T-helper 9 cell (primary cell): ENCODE measurements at regions not wholly inside any gene's neighbourhood (a gene's known extent, or its start where the extent isn't known, plus 50 kb on each side); places are given as distances from the start of the nearest gene placed in this dataset.
"Not testable (repeated sequence)": the region's sequence is repeated elsewhere in the genome, so short reads cannot be mapped to it uniquely, and the experiment has no call there.

ENCODE experiments used
- DNase-seq: peaks from one replicate; pipeline ENCODE4 v3.0.0-alpha.2; 2020

DNA sequence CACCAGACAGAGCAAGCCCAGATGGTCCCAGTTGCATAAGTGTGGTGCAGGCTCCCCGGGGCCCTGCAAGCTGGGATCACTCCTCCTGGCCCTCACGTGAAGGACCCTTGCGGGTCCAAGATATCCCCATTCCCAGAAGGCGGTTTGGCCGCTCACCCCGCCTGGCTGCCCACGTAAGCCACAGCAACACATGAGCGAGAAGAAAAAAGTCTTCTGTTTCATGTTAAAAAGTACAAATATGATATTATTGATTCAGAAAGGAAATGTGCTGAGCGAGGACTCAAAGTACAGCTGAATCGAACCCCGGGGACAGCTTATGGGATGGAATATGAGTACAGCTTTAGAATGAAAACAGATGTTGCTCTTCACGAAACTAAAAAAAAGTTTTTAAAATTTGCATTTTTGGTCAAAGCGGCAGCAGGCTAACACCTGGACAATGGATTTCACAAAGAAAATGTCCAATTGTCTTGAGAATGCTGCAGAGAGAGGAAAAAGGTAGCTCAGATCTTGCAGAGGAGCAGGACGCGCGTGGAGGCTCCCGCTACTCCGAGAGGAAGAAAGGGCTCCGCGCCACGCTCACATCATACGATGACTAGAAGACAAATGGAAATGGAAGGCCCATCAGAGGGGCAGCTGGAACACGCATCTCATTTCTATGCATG is 427.6 kb downstream of the IRX1 start:
- DNase-seq: no peak

DNA sequence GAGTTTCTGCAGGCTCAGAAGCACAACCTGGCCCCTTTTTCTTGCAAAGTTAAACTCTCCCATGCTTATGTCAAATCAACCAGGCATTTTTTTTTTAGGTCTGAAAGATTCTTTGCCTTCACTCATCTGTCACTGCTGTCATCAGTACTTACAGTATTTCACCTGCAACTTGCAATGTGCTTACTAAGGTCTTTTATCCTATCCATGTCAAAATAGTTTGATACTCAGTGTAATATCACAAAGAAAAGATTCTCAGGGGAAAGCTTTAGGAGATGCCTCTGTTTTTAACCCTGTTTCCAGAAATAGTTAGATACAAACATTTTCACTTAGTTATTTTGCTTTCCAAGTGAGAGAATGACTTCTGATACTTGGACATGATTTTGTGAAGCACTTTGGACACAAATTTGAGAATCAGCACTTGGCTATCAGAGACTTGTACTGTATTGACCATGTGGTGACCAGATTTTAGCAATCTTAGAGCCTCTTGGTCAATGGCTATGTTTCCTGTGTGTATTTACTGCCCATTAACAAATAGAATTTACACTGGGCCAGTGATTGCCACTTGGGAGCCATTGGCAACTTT is 428.2 kb downstream of the IRX1 start:
- DNase-seq: no peak

GRCh38 chr5:4027088-4027734 is 431.6 kb downstream of the IRX1 start:
- no peak for DNase-seq

DNA sequence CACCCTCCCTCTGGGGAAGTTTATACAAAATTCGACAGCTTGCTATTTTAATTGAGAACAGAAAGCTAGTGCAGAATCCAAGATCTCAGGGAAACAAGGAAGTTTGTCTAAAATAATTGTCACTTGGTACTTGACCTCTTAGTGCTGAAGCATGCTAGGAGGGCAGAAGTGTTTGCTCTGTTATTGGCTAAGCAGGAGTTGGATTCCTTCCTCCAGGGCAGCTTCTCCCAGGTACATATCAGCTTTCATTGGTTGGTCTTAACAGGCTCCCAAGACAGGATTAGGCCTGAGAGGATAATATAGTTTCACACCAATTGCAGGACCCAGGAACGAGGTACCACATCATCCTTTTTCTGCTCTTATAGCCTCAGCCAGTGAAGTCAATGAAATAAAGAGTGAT is 432.8 kb downstream of the IRX1 start:
- DNase-seq: no peak

DNA sequence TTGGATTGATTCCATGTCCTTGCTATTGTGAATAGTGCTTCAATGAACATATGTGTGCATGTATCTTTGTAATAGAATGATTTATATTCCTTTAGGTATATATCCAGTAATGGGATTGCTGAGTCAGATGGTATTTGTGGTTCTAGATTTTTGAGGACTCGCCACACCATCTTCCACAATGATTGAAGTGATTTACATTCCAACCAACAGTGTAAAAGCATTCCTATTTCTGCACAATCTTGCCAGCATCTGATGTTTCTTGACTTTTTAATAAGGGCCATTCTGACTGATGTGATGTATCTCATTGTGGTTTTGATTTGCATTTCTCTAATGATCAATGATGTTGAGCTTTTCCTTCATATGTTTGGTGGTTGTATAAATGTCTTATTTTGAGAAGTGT is 437.9 kb downstream of the IRX1 start:
- not testable (repeated sequence) for DNase-seq

- no peak for DNase-seq
Observed at GRCh38 chr5:4036861-4037260, 441.2 kb downstream of the IRX1 start.

DNA sequence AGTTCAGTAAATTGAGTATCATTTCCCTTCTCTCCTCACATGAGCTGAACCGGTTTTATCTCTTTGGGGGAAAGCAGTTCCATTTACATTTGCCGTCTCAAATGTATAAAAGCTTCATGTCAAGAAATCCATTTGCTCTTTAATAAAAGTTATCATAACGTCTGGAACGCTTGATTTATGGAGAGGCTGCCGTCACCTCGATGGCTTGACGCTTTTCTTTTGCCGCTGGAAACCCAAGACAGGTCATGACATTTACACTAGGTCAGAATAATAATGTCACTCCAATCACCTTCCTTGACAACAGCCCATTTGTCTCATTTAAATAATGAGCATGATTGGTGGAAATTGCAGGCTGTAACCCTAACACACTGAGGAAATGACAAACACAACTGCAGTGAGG is 443.4 kb downstream of the IRX1 start:
- DNase-seq: no peak

DNA sequence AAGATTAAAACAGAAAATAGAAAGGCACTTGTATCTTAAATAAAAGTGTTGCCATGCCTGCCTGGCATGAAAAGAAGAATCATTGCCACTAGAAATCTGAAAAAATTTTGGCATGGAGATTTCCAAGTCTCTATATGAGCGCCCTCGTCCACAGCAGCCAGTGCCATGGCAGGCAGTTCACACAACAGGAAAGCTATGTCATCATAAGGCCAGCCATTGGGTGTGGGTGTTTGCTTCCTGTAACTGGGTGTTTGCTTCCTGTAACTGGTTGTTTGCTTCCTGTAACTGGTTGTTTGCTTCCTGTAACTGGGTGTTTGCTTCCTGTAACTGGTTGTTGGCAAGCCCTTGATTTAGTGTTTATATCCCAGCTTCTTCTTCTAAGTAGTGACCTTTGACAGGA is 446.7 kb downstream of the IRX1 start:
- no peak for DNase-seq

DNA sequence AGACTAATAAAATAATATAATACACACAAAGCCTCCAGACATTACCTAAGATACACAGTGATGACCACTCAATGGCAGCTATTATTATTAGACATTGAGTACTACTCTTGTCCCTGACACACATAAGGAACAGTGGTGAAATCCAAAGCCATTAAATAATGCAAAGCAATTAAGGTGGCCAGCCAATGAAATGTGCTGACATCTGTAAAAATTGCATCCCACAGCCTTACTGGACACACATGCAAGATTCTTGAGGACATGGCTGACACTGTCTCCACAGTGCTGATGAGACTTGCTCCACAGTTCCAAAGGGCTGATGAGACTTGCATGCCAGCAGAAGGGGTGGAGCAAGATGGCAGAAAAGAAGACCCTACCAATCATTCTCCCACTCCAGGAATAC is 447.5 kb downstream of the IRX1 start:
- no peak for DNase-seq

GRCh38 chr5:4044881-4045280 is 449.2 kb downstream of the IRX1 start:
- no peak for DNase-seq

DNA sequence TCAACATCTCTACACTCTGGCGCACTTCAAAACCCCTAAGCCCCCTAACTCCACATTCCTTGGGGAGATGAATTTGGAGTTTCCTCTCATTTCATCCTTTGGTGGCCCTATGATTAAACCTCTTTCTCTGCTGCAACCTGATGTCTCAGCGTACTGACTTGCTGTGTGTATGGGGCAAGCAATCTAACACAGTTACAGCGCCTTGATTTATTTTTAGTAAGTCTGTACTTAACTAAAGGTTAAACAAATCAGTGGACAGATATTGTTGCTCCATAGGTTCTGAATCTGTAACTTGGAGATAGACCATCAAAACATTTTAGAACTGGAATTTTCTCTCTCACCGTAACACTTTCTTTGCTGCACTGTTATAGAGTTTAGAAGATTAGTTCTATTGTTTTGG is 452.8 kb downstream of the IRX1 start:
- no peak for DNase-seq

DNA sequence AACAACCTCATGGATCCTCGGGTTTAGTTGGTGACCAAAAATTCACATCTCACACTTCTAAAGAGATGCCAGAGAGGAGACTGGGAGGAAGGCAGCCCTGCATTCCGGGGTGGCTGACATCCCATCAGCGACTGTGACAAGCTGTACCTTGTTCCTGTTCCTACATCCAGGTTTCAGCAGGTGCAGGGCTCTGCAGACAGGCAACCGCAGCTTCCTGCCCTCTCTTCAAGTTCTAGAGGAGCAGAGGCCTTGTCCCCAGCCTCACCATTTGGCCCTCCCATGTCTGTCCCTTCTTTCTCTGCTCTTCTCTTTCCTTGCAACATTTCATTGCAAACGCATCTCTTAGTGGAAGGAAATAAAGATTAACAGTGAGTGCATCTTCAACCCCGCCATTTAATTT is 454.6 kb downstream of the IRX1 start:
- DNase-seq: no peak

DNA sequence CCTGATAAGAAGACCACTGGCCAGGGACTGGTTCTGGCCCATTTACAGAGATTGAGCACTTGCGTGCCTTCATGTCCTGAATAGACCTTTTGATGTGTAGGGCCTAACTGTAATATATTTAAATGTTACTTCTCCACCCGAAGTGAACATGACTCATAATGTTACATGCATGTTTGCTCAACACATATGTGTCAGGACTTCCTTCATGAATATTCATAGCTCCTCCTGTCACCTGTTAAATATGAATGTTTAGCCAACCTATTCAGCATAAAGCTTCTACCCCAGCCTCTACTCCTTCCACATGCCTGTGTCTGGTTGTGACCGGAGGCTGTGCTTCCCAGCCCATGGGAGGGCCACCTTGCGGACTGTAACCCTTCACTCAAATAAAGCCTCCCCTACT is 457.5 kb downstream of the IRX1 start:
- no peak for DNase-seq

- DNase-seq: no peak
Observed at GRCh38 chr5:4054092-4054491, 458.5 kb downstream of the IRX1 start.

- no peak for DNase-seq
Observed at GRCh38 chr5:4058899-4059298, 463.3 kb downstream of the IRX1 start.

- no peak for DNase-seq
Observed at GRCh38 chr5:4065472-4066320, 470.1 kb downstream of the IRX1 start.

- DNase-seq: no peak
Observed at GRCh38 chr5:4068171-4068570, 472.5 kb downstream of the IRX1 start.

GRCh38 chr5:4078544-4078943 is 482.9 kb downstream of the IRX1 start:
- no peak for DNase-seq

GRCh38 chr5:4079831-4080230 is 484.2 kb downstream of the IRX1 start:
- DNase-seq: no peak

DNA sequence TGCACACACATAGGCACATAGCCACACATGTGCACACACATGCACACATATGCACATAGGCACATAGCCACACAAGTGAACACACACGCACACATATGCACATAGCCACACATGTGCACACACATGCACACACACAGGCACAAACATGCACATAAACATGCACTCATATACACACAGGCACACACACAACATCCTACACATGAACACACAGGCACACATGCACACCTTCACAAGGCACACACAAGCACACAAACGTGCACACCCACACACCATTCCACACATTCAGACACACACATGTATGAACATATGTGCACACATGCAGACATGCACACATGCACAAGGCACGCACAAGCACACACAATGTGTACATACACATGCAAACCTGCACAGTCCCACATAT is 484.7 kb downstream of the IRX1 start:
- DNase-seq: no peak

DNA sequence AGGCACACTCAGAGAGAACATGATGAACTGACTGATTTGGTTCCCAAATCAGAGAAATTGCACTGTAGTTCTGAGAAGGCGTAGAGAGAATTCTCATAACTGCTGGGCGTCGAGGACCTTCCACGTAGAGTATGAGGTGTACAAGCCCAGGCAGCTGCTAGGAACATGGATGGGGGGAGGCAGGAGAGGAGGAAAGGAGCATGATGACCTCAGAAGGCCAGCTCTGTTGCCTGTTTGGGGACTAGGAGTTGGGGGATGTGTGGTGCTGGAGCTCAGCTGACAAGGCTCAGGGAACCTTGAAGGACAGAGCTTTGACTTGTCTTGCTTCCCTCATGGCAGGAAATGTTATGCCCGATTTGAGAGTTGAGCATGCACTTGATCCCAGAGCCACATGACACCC is 485.4 kb downstream of the IRX1 start:
- no peak for DNase-seq

- no peak for DNase-seq
Observed at GRCh38 chr5:4081466-4081865, 485.8 kb downstream of the IRX1 start.

GRCh38 chr5:4082966-4083564 is 487.4 kb downstream of the IRX1 start:
- DNase-seq: no peak
